IMR-90 (cell line): ENCODE measurements at regions not wholly inside any gene's neighbourhood (a gene's known extent, or its start where the extent isn't known, plus 50 kb on each side); places are given as distances from the start of the nearest gene placed in this dataset.

ENCODE experiments used
- ATAC-seq: fragments of 200-7000 bp; cut with Tn5 transposase; 2 replicates; pipeline ENCODE4 v1.9.1; 2020; ENCODE audit warnings: low read depth, mild to moderate bottlenecking, moderate library complexity
- BruUV-seq: library from RNA; stranded (reverse); fragments of 400-500 nt; replicated peaks from 2 replicates; lab custom pipeline; 2021; lab: Mats Ljungman, UMichigan
- CTCF ChIA-PET: fragments of 300-600 bp; formaldehyde crosslinking; extraction: SDS; loops from one replicate; lab custom pipeline; 2021; ENCODE audit warnings: antibody characterized with exemption; lab: Yijun Ruan, JAX
- POLR2A ChIA-PET: fragments of 300-600 bp; sonication (Branson Sonifier 250); formaldehyde crosslinking; loops from one replicate; lab custom pipeline; 2022; ENCODE audit warnings: antibody characterized with exemption; ENCODE audit not compliant: unreplicated experiment; lab: Charles Lee
- DNase-seq: peaks from one replicate; pipeline ENCODE4 v3.0.0; 2013
- H2AFZ ChIP-seq: replicated peaks from 2 replicates; pipeline ENCODE3; 2013; ENCODE audit warnings: low read length, mild to moderate bottlenecking; ENCODE audit not compliant: poor library complexity
- H2AK5ac ChIP-seq: 2 replicates; pipeline ENCODE4 v1.6.1; 2013; ENCODE audit warnings: low read depth, low read length, inconsistent platforms
- H2AK9ac ChIP-seq: replicated peaks from 2 replicates; pipeline ENCODE3; 2013; ENCODE audit warnings: mild to moderate bottlenecking, low read depth, low read length, moderate library complexity; ENCODE audit not compliant: poor library complexity
- H2BK120ac ChIP-seq: 2 replicates; pipeline ENCODE4 v1.6.1; 2013; ENCODE audit warnings: low read depth, low read length, inconsistent platforms
- H2BK15ac ChIP-seq: 3 replicates; pipeline ENCODE4 v1.6.1; 2013; ENCODE audit warnings: low read depth, low read length, inconsistent platforms
- H2BK20ac ChIP-seq: 2 replicates; pipeline ENCODE4 v1.6.1; 2013; ENCODE audit warnings: low read depth, mild to moderate bottlenecking, inconsistent platforms, low read length, moderate library complexity
- H2BK5ac ChIP-seq: 2 replicates; pipeline ENCODE4 v1.6.1; 2013; ENCODE audit warnings: mild to moderate bottlenecking, low read depth, low read length, inconsistent platforms; ENCODE audit not compliant: poor library complexity, severe bottlenecking
- H3K14ac ChIP-seq: replicated peaks from 2 replicates; pipeline ENCODE4 v1.6.1; 2013; ENCODE audit warnings: low read depth, low read length, inconsistent platforms
- H3K18ac ChIP-seq: 2 replicates; pipeline ENCODE4 v1.6.1; 2013; ENCODE audit warnings: low read depth, low read length, control low read depth
- H3K23ac ChIP-seq: 2 replicates; pipeline ENCODE4 v1.6.1; 2013; ENCODE audit warnings: low read depth, low read length, inconsistent platforms
- H3K27ac ChIP-seq: 2 replicates; pipeline ENCODE4 v1.5.1; 2013; ENCODE audit warnings: mild to moderate bottlenecking, control low read depth, low read length; ENCODE audit not compliant: insufficient read depth
- H3K27me3 ChIP-seq: 2 replicates; pipeline ENCODE4 v1.6.1; 2013; ENCODE audit warnings: low read length; ENCODE audit not compliant: control insufficient read depth, insufficient read depth
- H3K36me3 ChIP-seq: 2 replicates; pipeline ENCODE4 v1.6.1; 2013; ENCODE audit warnings: low read length, mixed read lengths; ENCODE audit not compliant: control insufficient read depth, insufficient read depth
- H3K4ac ChIP-seq: 2 replicates; pipeline ENCODE4 v1.6.1; 2013; ENCODE audit warnings: low read depth, low read length, inconsistent platforms
- H3K4me1 ChIP-seq: 2 replicates; pipeline ENCODE4 v1.6.1; 2013; ENCODE audit warnings: low read length, mixed read lengths; ENCODE audit not compliant: control insufficient read depth, insufficient read depth
- H3K4me2 ChIP-seq: 2 replicates; pipeline ENCODE4 v1.6.1; 2013; ENCODE audit warnings: low read depth, mild to moderate bottlenecking, control low read depth, low read length, moderate library complexity
- H3K4me3 ChIP-seq: 2 replicates; pipeline ENCODE4 v1.5.1; 2013; ENCODE audit warnings: low read depth, mild to moderate bottlenecking, control low read depth, low read length, moderate library complexity; ENCODE audit not compliant: insufficient read depth
- H3K56ac ChIP-seq: 2 replicates; pipeline ENCODE4 v1.6.1; 2013; ENCODE audit warnings: low read length, inconsistent platforms; ENCODE audit not compliant: insufficient read depth; ENCODE audit errors: extremely low read depth
- H3K79me1 ChIP-seq, 2 experiments: 2 replicates each; pipeline ENCODE4 v1.6.1; 2013; ENCODE audit warnings: low read length in 2 of 2, inconsistent platforms in 1 of 2, low read depth in 1 of 2
- H3K9ac ChIP-seq: 2 replicates; pipeline ENCODE4 v1.6.1; 2013; ENCODE audit warnings: low read depth, low read length, control low read depth
- H3K9me1 ChIP-seq: 2 replicates; pipeline ENCODE4 v1.6.1; 2013; ENCODE audit warnings: low read length, inconsistent platforms; ENCODE audit not compliant: insufficient read depth
- H3K9me3 ChIP-seq: 2 replicates; pipeline ENCODE4 v1.6.1; 2013; ENCODE audit warnings: low read length; ENCODE audit not compliant: control insufficient read depth, insufficient read depth
- H4K20me1 ChIP-seq: 2 replicates; pipeline ENCODE4 v1.6.1; 2013; ENCODE audit warnings: low read length, inconsistent platforms; ENCODE audit not compliant: insufficient read depth
- H4K5ac ChIP-seq: 2 replicates; pipeline ENCODE4 v1.6.1; 2013; ENCODE audit warnings: mild to moderate bottlenecking, low read depth, low read length, control low read depth
- H4K8ac ChIP-seq, 2 experiments: 2 replicates each; pipeline ENCODE4 v1.6.1; 2013; ENCODE audit warnings: low read depth in 2 of 2, low read length in 2 of 2, control low read depth in 1 of 2, inconsistent platforms in 1 of 2
- H4K91ac ChIP-seq: 2 replicates; pipeline ENCODE4 v1.6.1; 2013; ENCODE audit warnings: low read depth, low read length, inconsistent platforms; ENCODE audit not compliant: insufficient read depth
- CEBPB ChIP-seq: IDR thresholded peaks from 2 replicates; pipeline ENCODE4 v1.6.1; 2012; ENCODE audit warnings: low read depth, low read length, improper control_type of control experiment
- CHD1 ChIP-seq: IDR thresholded peaks from 2 replicates; pipeline ENCODE4 v1.6.1; 2012; ENCODE audit warnings: low read depth, low read length, improper control_type of control experiment
- ELK1 ChIP-seq: fragments of 150-350 bp; IDR thresholded peaks from 2 replicates; pipeline ENCODE4 v1.6.1; 2016; ENCODE audit warnings: low read depth, mild to moderate bottlenecking, low read length, moderate library complexity, borderline replicate concordance
- MAFK ChIP-seq: IDR thresholded peaks from 2 replicates; pipeline ENCODE4 v1.6.1; 2012; ENCODE audit warnings: low read depth, low read length, improper control_type of control experiment
- MAZ ChIP-seq: IDR thresholded peaks from 2 replicates; pipeline ENCODE4 v1.6.1; 2012; ENCODE audit warnings: low read depth, mild to moderate bottlenecking, low read length, improper control_type of control experiment, moderate library complexity, borderline replicate concordance
- NFE2L2 ChIP-seq: fragments of 150-350 bp; IDR thresholded peaks from 2 replicates; pipeline ENCODE4 v1.6.1; 2016; ENCODE audit warnings: low read depth, mild to moderate bottlenecking, low read length
- RCOR1 ChIP-seq: IDR thresholded peaks from 2 replicates; pipeline ENCODE4 v1.6.1; 2012; ENCODE audit warnings: mild to moderate bottlenecking, low read length, improper control_type of control experiment; ENCODE audit not compliant: insufficient replicate concordance
- SMC3 ChIP-seq: fragments of 150-350 bp; IDR thresholded peaks from 2 replicates; pipeline ENCODE4 v1.6.1; 2016; ENCODE audit warnings: low read depth, mild to moderate bottlenecking, antibody characterized with exemption, low read length, moderate library complexity
- WGBS, 2 experiments: methylation state at CpG; one replicate each; pipeline versions ENCODE4 v1.1.5 to v1.1.7; 2013; ENCODE audit warnings: missing lambda C conversion rate in 2 of 2; ENCODE audit not compliant: insufficient read length in 1 of 2; ENCODE audit errors: extremely low coverage in 2 of 2; 5-methylcytosine and 5-hydroxymethylcytosine counted together
- dilution Hi-C: fragments of 300-500 bp; cut with HindIII; formaldehyde crosslinking; loops from one replicate; pipeline ENCODE4 v1.14.3; 2018; ENCODE audit warnings: low sequenced_read_pairs; ENCODE audit not compliant: unreplicated experiment
- in situ Hi-C: fragments of 300-500 bp; cut with MboI; formaldehyde crosslinking; loops from 3 replicates; pipeline ENCODE4 v1.14.3; 2019; ENCODE audit warnings: low sequenced_read_pairs, inconsistent platforms, mixed read lengths
- intact Hi-C: fragments of 100-400 bp; cut with micrococcal nuclease; formaldehyde crosslinking; loops from 2 replicates; pipeline ENCODE4 v1.10.0; 2022

- Histone ChIP-seq H3K9me1 (no peaks in the 10 kb centered on the region), H2BK20ac (no peak overlapping the region), H3K9ac (no peak overlapping the region), H2BK120ac (no peak overlapping the region), H4K20me1 (no peaks in the 10 kb centered on the region), H3K56ac (no peak overlapping the region), H3K9me3 (no peaks in the 10 kb centered on the region), H4K8ac (no peak overlapping the region), H3K4me3 (no peak overlapping the region), H2AK9ac (no peak overlapping the region), H3K4me1 (no peaks in the 10 kb centered on the region), H3K79me1 (no peaks in the 10 kb centered on the region), H3K27me3 (no peaks in the 10 kb centered on the region), H2BK5ac (no peak overlapping the region), H2AFZ (no peak overlapping the region), H3K18ac (no peak overlapping the region), H3K36me3 (no peaks in the 10 kb centered on the region), H3K4ac (no peak overlapping the region), H2AK5ac (no peak overlapping the region), H3K23ac (no peak overlapping the region), H4K91ac (no peak overlapping the region), H3K14ac (no peak overlapping the region), H4K5ac (no peak overlapping the region), H2BK15ac (no peak overlapping the region), H3K4me2 (no peak overlapping the region), H3K27ac (no peak overlapping the region)
- TF ChIP-seq CEBPB (no peak), SMC3 (no peak), RCOR1 (no peak), NFE2L2 (no peak), ELK1 (no peak), MAFK (no peak), CHD1 (no peak), MAZ (no peak)
- ChIA-PET POLR2A (no interaction called here), CTCF (no interaction called here)
- BruUV-seq, result no TSS peak
- in situ Hi-C loops, result no loop called here
- no CpG with 5 or more reads among the region's 1 CpG for WGBS, 2 experiments
- no peak for DNase-seq
- no peak for ATAC-seq
- dilution Hi-C loops, result no loop called here
- intact Hi-C loops, result no loop called here
Measured at GRCh38 chr16:63652091-63652490, 1469.8 kb downstream of the CDH11 start.
